Body of pancreas (tissue), 4 donors: ENCODE measurements at regions not wholly inside any gene's neighbourhood (a gene's known extent, or its start where the extent isn't known, plus 50 kb on each side); places are given as distances from the start of the nearest gene placed in this dataset.

Source experiments
- ATAC-seq: fragments of 150-250 bp; one replicate; pipeline ENCODE4 v1.9.1; 2016
- DNase-seq, 4 donors: peaks; one replicate each; pipeline ENCODE4 v3.0.0-alpha.2; 2019
- H3K27ac ChIP-seq, 4 donors: fragments of 200-600 bp; sonication (generic); 1 replicate in 3 of 4; 2 replicates in 1 of 4; pipeline versions ENCODE4 v1.5.1 to v1.6.1; 2016 to 2019; ENCODE audit warnings: mild to moderate bottlenecking in 1 of 4, mixed read lengths in 1 of 4, moderate library complexity in 1 of 4
- H3K27me3 ChIP-seq, 2 donors: fragments of 200-600 bp; sonication (generic); one replicate each; pipeline ENCODE4 v1.6.0; 2016; ENCODE audit warnings: mild to moderate bottlenecking in 1 of 2
- H3K36me3 ChIP-seq, 2 donors: fragments of 200-600 bp; sonication (generic); replicated peaks in 1 of 2; 2 replicates each; pipeline ENCODE4 v1.5.1; 2016; ENCODE audit warnings: low read depth in 2 of 2; ENCODE audit not compliant: insufficient read depth in 1 of 2
- H3K4me1 ChIP-seq: fragments of 200-600 bp; sonication (generic); one replicate; pipeline ENCODE4 v1.6.0; 2016
- H3K4me3 ChIP-seq, 2 donors: fragments of 200-600 bp; sonication (generic); 1 replicate in 1 of 2; 2 replicates in 1 of 2; pipeline ENCODE4 v1.5.1; 2016 to 2019
- H3K9me3 ChIP-seq, 3 donors: fragments of 200-600 bp; sonication (generic); 1 replicate in 2 of 3; 2 replicates in 1 of 3; pipeline ENCODE4 v1.5.1; 2016
- POLR2A ChIP-seq, 3 donors: fragments of 450-650 bp; IDR thresholded peaks; one replicate each; pipeline ENCODE4 v1.6.1; 2016; ENCODE audit warnings: antibody characterized with exemption in 3 of 3, mild to moderate bottlenecking in 2 of 3
- WGBS, 2 donors: methylation state at CpG; one replicate each; pipeline ENCODE4 v1.1.5; 2017; 5-methylcytosine and 5-hydroxymethylcytosine counted together
- intact Hi-C: fragments of 100-400 bp; cut with DNase I; formaldehyde crosslinking; loops from one replicate; pipeline ENCODE4 v1.15.1; 2023
- TF ChIP-seq, protein P1 (sequence below), 7 experiments: fragments of 450-650 bp in 4 of 7; fragments of 200-600 bp in 3 of 7; sonication (generic) in 3 of 7; IDR thresholded peaks; one replicate each; pipeline ENCODE4 v1.5.1; 2016 to 2019; ENCODE audit warnings: antibody characterized with exemption in 7 of 7

DNA sequence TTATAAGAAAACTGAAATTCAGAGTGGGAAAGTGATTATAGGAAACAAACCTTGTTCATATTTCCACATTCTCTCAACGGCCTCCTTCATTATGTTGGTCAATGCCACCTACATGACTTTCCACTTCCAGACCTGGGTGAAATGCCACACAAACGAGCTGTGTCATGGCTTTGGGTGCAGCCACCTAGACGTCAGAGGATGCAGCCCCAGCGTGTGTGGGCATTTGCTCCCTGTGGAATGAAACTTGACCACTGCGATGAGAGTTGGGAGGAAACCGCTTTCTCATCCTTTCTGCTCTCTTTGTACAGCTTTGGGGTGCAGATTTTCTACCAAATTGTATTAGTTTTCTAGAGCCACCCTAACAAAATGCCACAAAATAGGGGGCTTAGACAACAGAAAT lies 291.0 kb downstream of the CYRIA start:
- DNase-seq (no peak), ATAC-seq (no peak)
- Histone ChIP-seq H3K4me1 (no peaks in the 10 kb centered on the region), H3K27me3 (no peaks in the 10 kb centered on the region), H3K4me3 (no peak overlapping the region), H3K9me3 (no peaks in the 10 kb centered on the region), H3K27ac (no peak overlapping the region), H3K36me3 (no peaks in the 10 kb centered on the region)
- 70 to 75% methylated on average over 6 of the region's 6 CpGs for WGBS, 2 donors
- TF ChIP-seq POLR2A (IDR thresholded peaks at IDR 0.05): no peak
- TF ChIP-seq, protein P1, sequence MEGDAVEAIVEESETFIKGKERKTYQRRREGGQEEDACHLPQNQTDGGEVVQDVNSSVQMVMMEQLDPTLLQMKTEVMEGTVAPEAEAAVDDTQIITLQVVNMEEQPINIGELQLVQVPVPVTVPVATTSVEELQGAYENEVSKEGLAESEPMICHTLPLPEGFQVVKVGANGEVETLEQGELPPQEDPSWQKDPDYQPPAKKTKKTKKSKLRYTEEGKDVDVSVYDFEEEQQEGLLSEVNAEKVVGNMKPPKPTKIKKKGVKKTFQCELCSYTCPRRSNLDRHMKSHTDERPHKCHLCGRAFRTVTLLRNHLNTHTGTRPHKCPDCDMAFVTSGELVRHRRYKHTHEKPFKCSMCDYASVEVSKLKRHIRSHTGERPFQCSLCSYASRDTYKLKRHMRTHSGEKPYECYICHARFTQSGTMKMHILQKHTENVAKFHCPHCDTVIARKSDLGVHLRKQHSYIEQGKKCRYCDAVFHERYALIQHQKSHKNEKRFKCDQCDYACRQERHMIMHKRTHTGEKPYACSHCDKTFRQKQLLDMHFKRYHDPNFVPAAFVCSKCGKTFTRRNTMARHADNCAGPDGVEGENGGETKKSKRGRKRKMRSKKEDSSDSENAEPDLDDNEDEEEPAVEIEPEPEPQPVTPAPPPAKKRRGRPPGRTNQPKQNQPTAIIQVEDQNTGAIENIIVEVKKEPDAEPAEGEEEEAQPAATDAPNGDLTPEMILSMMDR (IDR thresholded peaks at IDR 0.05): no peak
- intact Hi-C loops: no loop called here

DNA sequence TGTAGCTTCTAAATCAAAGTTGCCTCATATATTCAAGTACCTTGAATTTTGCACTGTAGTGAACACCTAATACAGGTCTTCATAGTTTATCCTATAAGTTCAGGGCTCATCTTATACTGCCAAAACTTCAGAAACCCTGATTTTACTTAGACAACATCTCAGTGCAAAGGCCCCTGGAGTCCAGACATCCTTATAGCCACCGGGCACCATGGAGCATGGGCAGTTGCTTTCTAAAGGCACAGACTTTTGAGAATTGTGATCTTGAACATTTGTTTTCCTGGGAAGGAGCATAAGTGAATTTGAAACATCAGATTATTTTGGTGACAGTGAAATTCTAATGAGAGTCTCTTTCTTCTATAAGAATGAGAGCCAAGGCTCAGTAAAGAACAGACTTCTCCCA lies 292.3 kb downstream of the CYRIA start:
- no peak overlapping the region for H3K4me3 ChIP-seq
- no peaks in the 10 kb centered on the region for H3K9me3 ChIP-seq
- ATAC-seq (no peak), DNase-seq (no peak)
- TF ChIP-seq POLR2A (IDR thresholded peaks at IDR 0.05): no peak
- TF ChIP-seq, protein P1 (IDR thresholded peaks at IDR 0.05): no peak
- H3K4me1 ChIP-seq: no peaks in the 10 kb centered on the region
- no peaks in the 10 kb centered on the region for H3K36me3 ChIP-seq
- WGBS, 2 donors: 88 to 95% methylated on average over 1 of the region's 1 CpG
- H3K27me3 ChIP-seq: no peaks in the 10 kb centered on the region
- intact Hi-C loops: no loop called here
- H3K27ac ChIP-seq: no peak overlapping the region

DNA sequence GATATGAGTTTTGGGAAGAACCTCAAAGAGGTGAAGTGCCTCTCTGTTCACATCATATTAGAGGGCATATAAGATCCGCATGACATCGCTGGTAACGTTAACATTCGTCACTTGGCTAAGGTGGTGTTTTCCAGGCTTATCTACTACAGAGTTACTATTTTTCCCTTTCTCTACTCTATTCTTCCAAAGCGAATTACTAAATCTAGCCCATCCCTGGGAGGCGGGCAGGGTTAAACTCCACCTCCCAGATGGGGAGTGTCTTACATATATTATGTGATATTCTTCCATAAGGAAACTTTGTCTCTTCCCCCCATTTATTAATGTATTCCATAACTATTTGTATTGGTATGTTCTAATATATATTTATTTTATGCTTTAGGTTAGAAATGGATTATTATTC lies 293.9 kb downstream of the CYRIA start:
- H3K4me1 ChIP-seq: no peaks in the 10 kb centered on the region
- intact Hi-C loops: no loop called here
- no peaks in the 10 kb centered on the region for H3K36me3 ChIP-seq
- DNase-seq (no peak), ATAC-seq (no peak)
- no peaks in the 10 kb centered on the region for H3K9me3 ChIP-seq
- TF ChIP-seq, protein P1 (IDR thresholded peaks at IDR 0.05): no peak
- TF ChIP-seq POLR2A (IDR thresholded peaks at IDR 0.05): no peak
- no peaks in the 10 kb centered on the region for H3K27me3 ChIP-seq
- H3K4me3 ChIP-seq: no peak overlapping the region
- WGBS, 2 donors: 86% methylated on average over 6 of the region's 6 CpGs
- no peak overlapping the region for H3K27ac ChIP-seq

DNA sequence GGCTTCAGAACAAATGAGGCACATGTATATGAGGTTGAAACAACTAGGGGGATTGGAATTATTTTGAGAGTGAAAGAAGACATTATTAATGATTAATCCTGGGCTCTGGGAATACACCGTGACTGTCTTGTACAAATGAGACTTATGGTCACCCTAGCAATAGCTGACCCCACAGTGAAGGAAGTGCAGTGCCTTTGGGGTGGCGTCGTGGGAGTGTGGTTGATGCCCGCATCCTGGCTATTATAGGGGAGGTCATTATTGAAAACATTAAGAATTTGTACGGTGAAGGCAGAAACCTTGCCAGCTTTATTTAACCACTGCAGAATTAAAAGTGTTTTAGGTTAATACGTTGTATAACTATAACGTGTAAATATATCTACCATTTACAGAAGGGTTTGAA lies 296.7 kb downstream of the CYRIA start:
- H3K9me3 ChIP-seq: no peaks in the 10 kb centered on the region
- ATAC-seq (no peak), DNase-seq (no peak)
- H3K27ac ChIP-seq: no peak overlapping the region
- intact Hi-C loops: no loop called here
- TF ChIP-seq, protein P1 (IDR thresholded peaks at IDR 0.05): no peak
- no peak for TF ChIP-seq POLR2A (IDR thresholded peaks at IDR 0.05)
- WGBS, 2 donors: 81 to 82% methylated on average over 7 of the region's 7 CpGs
- no peaks in the 10 kb centered on the region for H3K27me3 ChIP-seq
- H3K4me1 ChIP-seq: no peaks in the 10 kb centered on the region
- H3K4me3 ChIP-seq: no peak overlapping the region
- H3K36me3 ChIP-seq: no peaks in the 10 kb centered on the region

DNA sequence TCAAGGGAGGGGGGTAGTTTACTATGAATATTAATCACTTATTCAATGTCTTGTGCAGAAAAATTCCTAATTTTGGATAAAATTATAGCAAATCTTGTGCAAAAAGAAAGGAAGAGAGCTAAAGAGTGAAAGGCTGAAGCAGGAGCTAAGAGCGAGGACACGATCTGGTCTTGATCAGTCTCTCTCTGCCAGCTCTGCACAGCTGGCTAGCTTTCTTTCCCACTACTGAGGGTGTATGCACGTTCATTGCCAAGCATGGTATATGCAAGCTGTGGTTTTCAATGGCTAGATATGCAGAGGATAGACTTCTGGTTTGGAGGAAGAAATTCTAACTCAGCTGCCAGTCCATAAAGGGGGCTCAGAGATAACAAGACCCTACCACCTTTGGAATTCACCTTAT lies 297.3 kb downstream of the CYRIA start:
- Histone ChIP-seq H3K4me1 (no peaks in the 10 kb centered on the region), H3K27me3 (no peaks in the 10 kb centered on the region), H3K9me3 (no peaks in the 10 kb centered on the region), H3K27ac (no peak overlapping the region), H3K4me3 (no peak overlapping the region), H3K36me3 (no peaks in the 10 kb centered on the region)
- ATAC-seq (no peak), DNase-seq (no peak)
- WGBS, 2 donors: 71 to 87% methylated on average over 3 of the region's 3 CpGs
- intact Hi-C loops: no loop called here
- TF ChIP-seq, protein P1 (IDR thresholded peaks at IDR 0.05): no peak
- TF ChIP-seq POLR2A (IDR thresholded peaks at IDR 0.05): no peak
